GM23338 (cell line): ENCODE measurements at regions not wholly inside any gene's neighbourhood (a gene's known extent, or its start where the extent isn't known, plus 50 kb on each side); places are given as distances from the start of the nearest gene placed in this dataset.
"Not testable (repeated sequence)": the region's sequence is repeated elsewhere in the genome, so short reads cannot be mapped to it uniquely, and the experiment has no call there.

Experiments
- CREB1 ChIP-seq: fragments of 250-450 bp; sonication (Bioruptor Pico); IDR thresholded peaks from 2 replicates; pipeline ENCODE4 v1.5.0; 2020; ENCODE audit warnings: low read depth, mild to moderate bottlenecking, moderate library complexity
- CTCF ChIP-seq, 2 experiments: fragments of 200-600 bp in 1 of 2; sonication (generic) in 1 of 2; conservative IDR thresholded peaks; 2 replicates each; pipeline versions ENCODE4 v1.5.1 to v1.6.1; 2016 to 2017; ENCODE audit warnings: antibody characterized with exemption in 2 of 2, low read depth in 2 of 2, mild to moderate bottlenecking in 2 of 2, moderate library complexity in 1 of 2
- ETS1 ChIP-seq: IDR thresholded peaks from 2 replicates; pipeline ENCODE4 v1.6.1; 2016; ENCODE audit warnings: antibody characterized with exemption
- EZH2 ChIP-seq: fragments of 200-600 bp; sonication (generic); IDR thresholded peaks from one replicate; pipeline ENCODE4 v1.8.0; 2017; ENCODE audit warnings: antibody characterized with exemption, mild to moderate bottlenecking, low read depth; ENCODE audit not compliant: unreplicated experiment
- EZH2phosphoT487 ChIP-seq: fragments of 200-600 bp; sonication (generic); IDR thresholded peaks from one replicate; pipeline ENCODE4 v1.8.1; 2018; ENCODE audit warnings: antibody characterized with exemption; ENCODE audit not compliant: unreplicated experiment
- NANOG ChIP-seq: IDR thresholded peaks from 2 replicates; pipeline ENCODE4 v1.6.1; 2016; ENCODE audit warnings: antibody characterized with exemption, borderline replicate concordance
- POLR2AphosphoS5 ChIP-seq: IDR thresholded peaks from 2 replicates; pipeline ENCODE4 v1.6.1; 2016; ENCODE audit warnings: antibody characterized with exemption, low read depth
- REST ChIP-seq: IDR thresholded peaks from one replicate; pipeline ENCODE4 v1.6.1; 2018; ENCODE audit warnings: antibody characterized with exemption; ENCODE audit not compliant: unreplicated experiment
- ZNF462 ChIP-seq: fragments of 250-450 bp; sonication (Bioruptor Pico); IDR thresholded peaks from 2 replicates; pipeline ENCODE4 v1.5.0; 2020; ENCODE audit warnings: mild to moderate bottlenecking, moderate library complexity

- TF ChIP-seq CTCF (conservative IDR thresholded peaks at IDR 0.05; ENCODE audit: low read depth in 2 of 2); EZH2; CREB1 (CRISPR knock-in tag); EZH2phosphoT487; REST; NANOG; POLR2AphosphoS5; ZNF462; ETS1: not testable (repeated sequence)
Measured at GRCh38 chr15:54781220-54781619, 415.5 kb downstream of the RSL24D1 start.
